ENCODE measurements at regions not wholly inside any gene's neighbourhood (a gene's known extent, or its start where the extent isn't known, plus 50 kb on each side); places are given as distances from the start of the nearest gene placed in this dataset.
"Not testable (repeated sequence)": the region's sequence is repeated elsewhere in the genome, so short reads cannot be mapped to it uniquely, and the experiment has no call there.

DNA sequence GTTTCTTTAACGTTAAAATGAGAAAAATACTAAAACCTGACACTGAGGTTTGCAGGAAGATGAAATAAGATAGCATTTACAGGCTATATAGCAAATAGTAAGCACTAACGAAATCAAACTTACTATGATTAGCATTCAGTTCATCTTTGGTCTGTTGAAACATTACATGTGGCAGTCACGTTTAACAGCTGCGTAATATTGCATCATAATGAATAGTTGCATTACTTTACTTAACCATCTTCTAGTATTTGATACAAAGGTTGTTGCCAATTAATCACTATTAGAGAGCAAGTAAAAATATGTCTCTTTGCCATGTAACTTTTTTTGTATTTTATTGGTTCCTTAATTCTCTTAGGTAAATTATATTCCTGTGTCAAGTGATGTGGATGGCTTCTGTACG lies 131.8 kb upstream of the GHITM start:
- no peak for DNase-seq

DNA sequence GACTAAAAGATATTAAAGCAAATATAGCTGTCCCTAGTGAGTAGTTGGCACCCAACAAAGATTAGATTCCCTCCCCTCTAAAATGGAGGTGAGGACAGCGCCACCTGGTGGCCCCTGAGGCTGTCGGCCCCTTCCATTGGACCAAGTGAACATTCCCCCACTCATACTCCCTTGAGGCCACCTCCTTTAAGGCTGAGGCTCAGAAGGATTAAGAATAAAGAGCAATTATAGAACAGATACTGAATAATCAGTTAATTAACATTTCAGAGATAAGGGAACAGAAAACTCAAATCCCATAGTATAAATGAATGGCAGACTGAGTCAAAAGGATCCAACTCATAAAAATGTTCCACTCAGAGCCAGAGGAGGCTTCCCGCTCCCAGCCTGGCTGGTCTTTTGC lies 130.4 kb upstream of the GHITM start:
- no peak for DNase-seq

DNA sequence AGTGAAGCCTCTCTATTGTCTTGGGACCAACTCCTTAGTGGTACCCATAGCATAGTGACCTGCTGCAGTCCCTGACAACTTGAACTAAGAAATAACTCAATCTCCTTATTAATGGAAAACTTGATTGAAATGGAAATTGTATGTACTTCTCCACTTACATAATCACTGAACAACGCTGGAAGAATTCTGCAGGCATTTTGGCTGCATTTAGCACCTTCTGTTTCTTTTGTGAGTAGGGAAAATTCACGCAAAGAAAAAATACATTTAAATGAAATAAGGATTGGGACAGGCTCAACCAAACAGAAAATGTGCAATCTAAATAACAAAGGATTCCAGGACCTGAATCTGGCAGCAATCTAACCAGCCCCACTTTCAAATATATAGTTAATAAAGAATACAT lies 126.9 kb upstream of the GHITM start:
- no peak for DNase-seq

DNA sequence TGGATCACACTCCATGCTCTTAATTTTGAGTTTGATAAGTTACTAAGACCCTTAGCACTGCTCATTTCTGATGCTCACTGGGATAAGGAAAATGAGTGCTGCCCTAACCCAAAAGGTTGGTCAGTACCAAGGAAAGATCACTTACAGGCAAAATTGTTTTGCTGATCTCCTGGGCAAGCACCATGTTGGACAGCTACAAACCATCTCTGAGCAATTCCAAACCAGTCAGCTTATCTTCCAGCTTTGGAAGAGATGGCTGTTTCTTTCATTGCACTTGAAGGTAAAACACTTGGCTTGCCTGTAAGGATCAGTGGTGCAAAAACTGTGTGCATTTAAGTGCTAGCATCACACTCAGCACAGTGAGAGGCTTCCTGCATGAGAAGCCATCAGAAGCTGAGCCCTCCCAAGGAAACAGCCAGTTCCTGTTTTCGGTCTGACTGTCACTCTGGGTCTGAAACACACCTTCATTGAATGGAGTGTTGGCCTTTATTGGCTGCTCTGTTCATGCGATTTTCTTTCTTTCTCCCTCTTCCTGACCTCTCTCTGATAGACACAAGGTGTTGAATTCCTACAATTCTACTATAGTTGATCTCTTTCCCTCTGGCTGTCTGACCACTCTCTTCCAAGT lies 126.4 kb upstream of the GHITM start:
- DNase-seq, result no peak

DNA sequence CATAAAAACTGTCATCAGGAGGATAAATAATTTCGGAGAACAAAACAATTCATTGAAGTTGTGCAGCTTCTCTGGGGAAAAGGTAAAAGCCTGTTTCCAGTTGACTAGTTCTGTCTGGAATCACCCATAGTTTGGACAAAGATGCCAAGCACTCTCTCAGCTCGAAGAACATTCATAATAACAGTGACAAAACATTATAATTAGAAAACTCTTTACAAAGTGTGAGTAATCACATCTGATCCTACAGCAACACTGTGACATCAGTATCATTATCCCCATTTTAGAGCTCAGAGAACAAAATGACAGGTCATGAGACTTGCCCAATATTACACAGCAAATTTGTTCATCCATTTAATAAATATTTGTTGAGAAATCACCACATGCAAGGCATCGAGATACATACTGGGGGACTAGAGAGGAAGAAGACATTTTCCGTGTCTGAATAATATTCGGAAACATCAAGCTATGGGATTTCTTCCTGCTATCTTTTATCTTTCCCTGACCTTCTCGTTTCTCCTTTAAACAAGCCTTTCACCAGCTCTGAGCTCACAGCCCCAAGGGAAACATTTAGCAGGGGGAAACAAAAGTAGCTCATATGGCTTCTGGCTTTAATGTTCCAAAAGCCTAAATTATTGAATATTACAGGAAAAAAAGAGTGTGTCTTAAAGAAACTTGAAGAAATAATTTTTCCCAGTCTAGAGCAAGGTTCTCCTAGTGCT lies 123.3 kb upstream of the GHITM start:
- DNase-seq, result no peak

DNA sequence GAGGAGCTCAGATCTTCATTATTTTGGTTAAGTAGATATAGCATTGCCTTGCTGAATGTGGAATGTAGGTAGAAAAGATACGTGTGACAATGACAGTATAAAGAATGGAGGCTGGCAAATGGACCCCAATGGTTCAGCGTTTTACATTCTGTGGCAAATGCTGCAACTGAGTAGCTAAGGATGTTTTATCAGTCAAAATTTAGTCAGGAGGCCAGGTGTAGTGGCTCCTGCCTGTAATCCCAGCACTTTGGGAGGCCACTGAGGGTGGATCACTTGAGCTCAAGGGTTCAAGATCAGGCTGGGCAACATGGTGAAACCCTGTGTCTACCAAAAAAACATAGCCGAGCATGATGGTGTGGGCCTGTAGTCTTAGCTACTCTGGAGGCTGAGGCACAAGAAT lies 120.5 kb upstream of the GHITM start:
- DNase-seq, result no peak

DNA sequence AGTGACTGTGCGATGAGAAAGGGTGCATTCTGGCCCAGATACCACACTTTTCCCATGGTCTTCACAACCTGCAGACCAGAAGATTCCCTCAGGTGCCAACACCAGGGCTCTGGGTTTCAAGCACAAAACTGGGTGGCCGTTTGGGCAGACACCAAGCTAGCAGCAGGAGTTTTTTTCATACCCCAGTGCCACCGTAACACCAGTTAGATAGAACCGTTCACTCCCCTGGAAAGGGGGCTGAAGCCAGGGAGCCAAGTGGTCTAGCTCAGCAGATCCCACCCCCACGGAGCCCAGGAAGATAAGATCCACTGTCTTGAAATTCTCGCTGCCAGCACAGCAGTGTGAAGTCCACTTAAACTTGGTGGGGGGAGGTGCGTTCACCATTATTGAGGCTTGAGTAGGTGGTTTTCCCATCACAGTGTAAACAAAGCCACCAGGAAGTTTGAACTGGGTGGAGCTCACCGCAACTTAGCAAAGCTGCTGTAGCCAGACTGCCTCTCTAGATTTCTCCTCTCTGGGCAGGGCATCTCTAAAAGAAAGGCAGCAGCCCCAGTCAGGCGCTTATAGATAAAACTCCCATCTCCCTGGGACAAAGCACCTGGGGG lies 119.4 kb upstream of the GHITM start:
- not testable (repeated sequence) for DNase-seq

DNA sequence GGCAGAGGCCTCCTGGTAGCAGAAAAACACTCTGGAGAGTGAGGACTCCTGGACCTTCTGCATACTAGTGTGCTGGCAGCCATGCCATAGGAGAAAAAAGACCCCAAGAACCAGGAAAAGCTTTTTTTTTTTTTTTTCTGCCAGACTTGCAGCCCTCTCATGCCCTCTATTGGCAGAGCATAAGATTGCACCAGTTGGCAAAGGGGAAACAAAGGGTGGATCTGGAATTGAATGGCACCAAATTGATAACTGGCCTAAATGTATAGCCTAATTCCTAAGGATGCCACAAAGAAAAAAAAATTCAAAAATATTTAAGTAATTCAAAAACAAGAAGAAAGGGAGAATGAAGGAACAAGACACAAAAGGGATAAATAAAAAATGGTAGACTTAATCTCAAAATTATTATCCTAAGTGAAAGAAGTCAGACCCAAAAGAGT lies 112.5 kb upstream of the GHITM start:
- no peak for DNase-seq

DNA sequence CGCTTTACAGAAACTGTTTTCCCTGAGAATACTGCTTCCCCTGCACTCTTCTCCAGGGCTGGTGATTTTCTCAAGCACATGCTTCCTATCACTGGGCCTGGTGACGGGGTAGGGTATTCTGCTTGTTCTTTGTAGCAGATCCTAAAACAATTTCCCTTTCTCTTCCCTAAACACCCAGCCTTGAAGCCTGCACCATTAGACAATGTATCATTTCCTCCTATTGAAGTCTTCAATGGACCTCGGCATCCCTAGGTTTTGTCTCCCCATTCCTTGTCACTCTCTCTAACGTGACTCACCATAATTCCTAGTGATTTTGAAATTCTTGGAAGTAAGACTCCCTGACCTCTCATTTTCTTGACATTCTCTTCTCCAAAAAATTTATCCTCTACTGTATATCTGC lies 109.5 kb upstream of the GHITM start:
- DNase-seq, result no peak

DNA sequence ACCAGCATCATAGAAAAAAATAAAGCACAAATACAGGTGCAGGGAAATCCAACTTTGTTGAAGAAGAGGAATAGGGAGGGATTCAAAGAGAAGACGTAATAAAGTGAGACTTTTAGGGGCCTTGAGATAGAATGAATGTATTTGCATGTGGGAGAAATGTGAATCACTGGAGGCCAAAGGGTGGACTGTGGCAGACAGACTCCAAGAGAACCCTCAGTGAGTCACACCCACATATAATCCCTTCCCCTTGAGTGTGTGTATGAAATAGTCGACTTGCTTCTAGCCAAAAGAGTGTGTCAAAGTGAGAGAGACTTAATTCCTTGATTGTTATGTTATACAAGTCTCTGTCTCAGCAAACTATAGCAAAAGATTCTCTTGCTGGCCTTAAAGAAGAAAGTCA lies 101.3 kb upstream of the GHITM start:
- no peak for DNase-seq

DNA sequence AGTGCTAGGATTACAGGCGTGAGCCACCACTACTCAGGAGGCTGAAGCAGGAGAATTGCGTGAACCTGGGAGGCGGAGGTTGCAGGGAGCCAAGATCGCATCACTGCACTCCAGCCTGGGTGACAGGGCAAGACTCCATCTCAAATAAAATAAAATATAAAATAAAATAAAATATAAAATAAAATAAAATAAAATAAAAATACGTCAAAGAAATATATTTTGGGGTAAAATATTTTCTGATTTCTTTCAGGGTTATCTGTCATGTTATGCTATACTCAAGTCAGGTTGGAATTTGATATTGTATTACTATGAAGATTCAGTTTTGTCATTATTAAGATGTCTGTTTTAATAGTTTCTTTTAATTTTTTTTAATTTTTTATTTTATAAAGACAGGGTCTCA lies 99.4 kb upstream of the GHITM start:
- no peak for DNase-seq

DNA sequence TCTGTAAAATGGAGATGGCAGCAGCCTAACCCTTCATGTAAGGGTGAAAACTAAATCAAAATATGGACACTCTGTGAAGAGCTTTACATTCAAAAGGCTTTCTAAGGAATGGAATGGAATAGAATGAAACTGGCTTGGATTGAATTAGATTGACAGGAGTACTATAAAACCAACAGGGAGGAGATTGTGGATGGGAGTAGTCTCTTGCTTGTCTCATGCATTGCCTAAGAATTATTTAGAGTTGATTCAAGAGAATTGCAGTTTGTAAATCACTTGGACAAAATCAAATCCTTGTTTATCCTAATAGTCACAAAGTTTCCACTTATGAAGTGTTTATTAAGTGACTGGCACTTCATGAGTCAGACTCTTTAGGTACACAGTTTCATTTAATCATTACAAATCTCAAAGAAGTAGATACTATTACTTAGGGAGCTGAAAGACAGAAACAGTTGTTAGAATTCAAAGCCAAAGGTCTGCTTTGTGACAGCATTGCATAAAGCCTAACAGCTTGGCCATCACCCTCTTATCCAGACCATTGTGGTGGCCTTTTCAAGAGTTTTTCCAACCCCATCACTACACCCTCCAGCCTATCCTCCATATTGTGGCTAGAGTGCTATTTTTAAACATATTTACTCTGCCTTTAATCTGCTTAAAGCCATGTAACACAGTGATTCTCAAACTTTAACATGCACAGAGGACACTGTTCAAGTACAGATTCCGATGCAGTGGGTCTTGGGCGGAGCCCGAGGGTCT lies 91.9 kb upstream of the GHITM start:
- no peak for DNase-seq

DNA sequence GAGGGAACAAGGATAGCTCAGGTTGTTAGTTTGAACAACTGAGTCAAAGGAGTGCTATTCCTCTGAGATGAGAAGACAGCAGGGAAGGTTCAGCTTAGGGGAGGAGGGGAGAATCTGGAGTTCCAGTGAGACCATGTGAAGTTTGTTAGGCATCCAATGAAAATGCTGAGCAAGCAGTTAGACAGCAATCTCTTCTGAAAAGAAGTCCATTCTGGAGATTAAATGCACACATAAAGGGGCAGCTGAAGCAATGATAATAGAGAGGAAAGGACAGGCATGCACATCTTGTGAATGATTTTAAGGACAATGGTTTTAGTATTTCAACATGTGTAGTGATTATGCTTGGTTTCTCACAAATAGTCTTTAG lies 89.7 kb upstream of the GHITM start:
- DNase-seq, result no peak

DNA sequence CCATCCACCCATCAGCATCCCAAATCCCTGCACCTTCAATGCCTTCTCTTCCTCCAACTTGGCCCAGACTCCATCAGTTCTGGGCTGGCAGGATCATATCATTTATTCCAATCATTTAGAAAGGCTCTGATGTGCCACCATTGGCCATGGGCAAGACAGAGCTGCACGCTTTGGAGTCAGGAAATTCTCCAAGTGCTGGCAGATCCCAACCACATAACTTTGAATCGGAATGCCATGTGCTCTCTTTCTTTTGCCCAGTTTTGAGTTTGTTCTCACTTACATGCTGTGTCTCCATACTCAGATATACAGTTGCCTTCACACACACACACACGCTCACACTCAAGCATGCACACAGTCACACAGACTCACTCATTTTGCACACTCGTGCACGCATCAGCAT lies 85.7 kb upstream of the GHITM start:
- DNase-seq, result no peak

DNA sequence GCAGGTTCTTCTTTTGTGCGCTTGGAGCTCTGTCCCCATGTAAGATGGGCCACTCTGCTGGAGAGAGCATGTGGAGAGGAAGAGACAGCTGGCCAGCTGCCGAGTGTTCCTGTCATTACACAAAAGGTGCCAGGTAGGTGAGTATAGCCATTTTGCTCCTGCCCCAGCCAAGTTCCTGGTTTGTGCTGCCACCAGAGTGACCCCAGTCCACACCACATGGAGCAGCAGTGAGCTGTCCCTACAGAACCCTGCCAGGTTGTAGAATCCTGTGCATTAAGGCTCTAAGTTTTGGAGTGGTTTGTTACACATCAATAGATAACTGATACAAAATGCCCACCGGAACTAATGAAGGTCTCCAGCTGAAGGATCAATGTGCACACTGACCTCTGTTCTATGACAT lies 84.6 kb upstream of the GHITM start:
- no peak for DNase-seq

DNA sequence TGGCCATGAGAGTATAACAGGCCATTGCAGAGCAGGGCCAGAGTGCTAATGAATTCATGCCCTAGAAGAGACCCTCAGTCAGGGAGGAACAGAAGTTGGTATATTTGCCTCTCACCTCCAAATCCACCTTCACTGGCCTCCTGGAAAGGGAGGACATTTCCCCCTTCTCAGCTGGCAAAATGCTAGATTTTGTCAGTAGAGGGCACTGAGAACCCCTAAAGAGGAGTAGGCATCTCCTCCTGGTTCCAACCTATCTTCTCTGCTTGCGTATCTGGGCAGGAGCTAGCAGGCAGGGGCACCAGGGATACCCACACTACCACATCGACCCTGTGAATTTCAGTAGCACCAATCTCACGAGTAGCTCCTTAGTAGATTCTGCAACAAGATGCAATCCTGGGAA lies 79.8 kb upstream of the GHITM start:
- DNase-seq, result no peak

DNA sequence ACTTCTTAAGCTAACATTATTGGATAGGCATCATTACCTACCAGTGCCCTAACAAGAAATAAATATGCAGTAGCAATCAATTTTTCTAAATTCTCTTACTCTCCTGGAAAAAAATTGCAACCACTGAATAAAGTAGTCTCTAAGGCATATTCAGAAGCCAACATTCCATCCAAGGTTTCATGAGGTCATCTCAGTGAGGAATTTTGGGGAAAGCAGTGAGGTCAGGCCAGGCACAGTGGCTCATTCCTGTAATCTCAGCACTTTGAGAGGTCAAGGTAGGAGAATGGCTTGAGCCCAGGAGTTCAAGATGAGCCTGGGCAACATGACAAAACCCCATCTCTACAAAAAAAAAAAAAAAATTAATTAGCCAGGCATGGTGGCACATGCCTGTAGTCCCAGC lies 75.9 kb upstream of the GHITM start:
- no peak for DNase-seq

DNA sequence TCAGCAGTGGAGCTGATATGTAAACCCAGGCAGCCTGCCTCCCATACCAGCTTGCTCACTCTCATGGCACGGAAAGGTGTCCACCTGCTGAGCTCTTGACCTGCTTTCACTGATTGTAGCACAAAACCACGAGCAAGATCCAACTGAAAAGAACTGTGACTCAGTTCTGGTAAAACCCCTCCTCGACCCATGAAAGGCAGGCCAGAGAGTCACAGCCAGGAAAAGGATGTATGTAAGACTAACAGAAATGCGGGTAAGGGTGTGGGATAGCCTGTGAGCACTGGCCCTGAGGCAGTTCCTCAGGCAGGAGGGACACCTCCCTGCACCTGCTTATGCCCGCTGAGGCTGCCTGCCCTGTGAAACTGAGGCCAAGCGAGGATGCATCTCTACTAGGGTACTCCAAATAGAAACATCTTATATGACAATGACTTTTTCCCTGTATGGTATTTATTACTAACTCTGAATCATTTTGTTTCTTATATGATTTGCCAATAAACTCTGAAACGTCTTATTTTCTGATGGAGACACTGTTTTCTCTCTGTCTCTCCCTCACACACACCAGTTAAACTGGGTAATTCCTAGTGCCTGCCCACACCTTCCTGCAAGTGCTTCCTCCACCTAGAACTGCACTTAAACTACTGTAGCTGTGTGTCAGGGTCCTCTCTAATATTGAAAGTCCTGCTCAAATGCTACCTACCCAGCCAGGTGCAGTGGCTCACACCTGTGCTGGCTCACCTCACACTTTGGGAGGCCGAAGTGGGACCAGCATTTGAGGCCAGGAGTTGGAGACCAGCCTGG lies 73.3 kb upstream of the GHITM start:
- no peak for DNase-seq

DNA sequence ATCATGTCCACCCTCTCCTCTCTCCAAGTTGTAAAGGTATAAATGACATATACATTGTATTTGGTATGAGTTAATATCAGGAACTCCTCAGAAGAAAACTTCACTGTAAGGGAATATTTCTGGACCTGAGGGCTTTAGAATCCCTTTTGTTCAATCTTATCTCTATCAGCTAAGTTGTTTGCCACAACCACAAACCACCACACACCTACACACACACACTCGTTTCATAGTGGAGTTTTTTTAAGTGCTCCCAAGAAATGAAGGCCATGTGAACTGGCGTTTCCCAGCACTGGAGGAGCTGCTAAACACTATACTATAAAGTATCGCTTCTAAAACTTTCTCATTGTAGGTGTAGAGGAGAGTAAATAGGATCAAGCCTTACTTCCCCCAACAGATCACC lies 64.8 kb upstream of the GHITM start:
- DNase-seq, result no peak

DNA sequence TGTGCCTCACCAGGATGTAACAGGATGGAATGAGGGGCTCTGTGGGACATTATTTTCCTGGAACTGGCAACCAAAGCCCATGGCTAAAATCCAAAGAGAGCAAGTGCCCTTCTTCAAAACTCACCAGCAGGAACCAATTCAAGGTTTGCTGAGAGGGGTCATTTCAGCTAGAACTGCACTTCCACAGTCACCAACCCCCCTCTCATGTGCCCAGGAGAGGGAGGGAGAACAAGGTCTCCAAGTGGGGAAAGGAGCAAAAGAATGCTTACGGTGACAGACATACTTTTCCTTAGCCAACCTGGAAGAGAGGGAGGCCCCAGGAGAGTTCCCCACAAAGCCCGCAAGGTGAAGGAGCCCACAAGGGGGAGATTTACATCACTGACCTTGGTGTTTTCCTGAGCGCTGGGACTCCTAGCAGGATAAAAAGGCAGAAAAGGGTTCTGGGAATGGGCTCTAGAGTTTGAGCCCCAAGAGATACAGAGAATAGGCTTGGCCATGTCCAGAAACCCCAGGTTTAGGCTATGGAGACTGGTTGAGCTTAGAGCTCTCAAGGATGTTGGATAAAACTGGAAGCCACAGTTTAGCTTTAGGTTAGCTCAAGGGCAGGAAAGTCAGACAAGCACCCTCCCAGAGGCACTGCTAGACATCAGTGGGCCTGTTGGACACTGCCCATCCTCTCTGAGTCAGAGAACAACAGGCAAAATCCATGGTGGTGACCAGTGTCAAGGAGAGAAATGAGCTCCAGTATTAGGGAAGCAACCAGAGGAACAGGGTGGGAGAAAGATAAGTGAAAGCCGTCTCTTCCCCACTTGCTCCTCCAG lies 63.9 kb upstream of the GHITM start:
- DNase-seq, result no peak

DNA sequence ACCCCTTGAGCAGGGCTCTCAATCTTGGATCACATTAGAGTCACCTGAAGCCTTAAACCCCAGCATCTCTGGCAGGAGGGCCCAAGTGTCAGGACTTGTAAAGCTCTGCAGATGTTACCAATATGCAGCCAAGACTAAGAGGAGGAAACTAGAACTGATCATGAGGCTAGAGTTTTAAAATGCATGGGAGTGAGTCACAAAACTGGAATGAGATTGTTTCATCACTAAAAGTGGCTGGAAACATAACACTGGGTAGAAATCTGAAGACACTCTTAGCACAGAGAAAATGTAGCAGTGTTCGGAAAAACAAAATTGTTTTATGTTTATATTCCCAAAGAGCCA lies 63.3 kb upstream of the GHITM start:
- peak; percentile 83 for DNase-seq

DNA sequence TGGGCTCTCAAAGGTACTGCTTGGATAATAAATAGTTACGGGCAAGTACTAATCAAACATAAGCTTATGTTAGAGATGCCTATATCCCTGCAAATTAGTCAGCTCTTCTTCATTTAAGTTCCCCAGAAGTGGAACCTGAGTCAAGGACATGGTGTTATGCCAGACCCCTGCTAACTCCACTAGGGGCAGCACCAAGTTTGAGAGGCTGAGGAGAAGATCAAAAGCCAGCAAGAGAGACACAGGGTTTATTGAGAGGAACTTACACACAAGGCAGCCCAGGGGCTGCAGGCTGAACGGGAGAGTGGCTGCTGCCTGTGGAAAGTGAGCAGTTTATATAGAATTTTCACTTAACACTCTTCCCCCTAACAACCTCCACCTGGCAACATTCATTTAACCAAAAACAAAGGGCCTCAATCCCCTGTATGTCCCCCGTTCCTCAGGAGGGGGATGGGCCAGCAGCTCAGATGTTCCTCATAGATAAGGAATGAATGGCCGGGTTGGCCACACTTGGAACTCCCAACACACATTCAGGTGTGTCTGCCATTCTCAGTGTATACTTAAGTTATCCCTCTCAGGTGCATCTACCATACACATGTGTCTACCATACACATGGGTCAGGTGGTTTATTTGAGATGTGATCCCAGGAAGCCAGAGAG lies 62.6 kb upstream of the GHITM start:
- peak; percentile 68 for DNase-seq

Measured in fibroblast of skin of right biceps (primary cell).